ENCODE measurements at regions not wholly inside any gene's neighbourhood (a gene's known extent, or its start where the extent isn't known, plus 50 kb on each side); places are given as distances from the start of the nearest gene placed in this dataset.

GRCh38 chr13:111626371-111627305 lies 306.2 kb downstream of the TEX29 start:
- no peak for DNase-seq (ENCODE audit: insufficient read length, low spot score, missing footprints)
- Histone ChIP-seq H3K27ac (ENCODE audit: low read depth, low read length) (no peak overlapping the region), H3K79me2 (ENCODE audit: insufficient read depth, low read length) (no peaks in the 10 kb centered on the region), H3K9me3 (ENCODE audit: low read depth, low read length) (peaks cover 2% of the 10 kb centered on the region), H2AFZ (ENCODE audit: low read length) (no peak overlapping the region), H3K4me1 (ENCODE audit: insufficient read depth, low read length) (no peaks in the 10 kb centered on the region), H4K20me1 (ENCODE audit: insufficient read depth, low read length) (no peaks in the 10 kb centered on the region), H3K4me3 (ENCODE audit: insufficient read depth, low read length) (no peak overlapping the region), H3K27me3 (ENCODE audit: insufficient read depth, low read length) (no peaks in the 10 kb centered on the region), H3K4me2 (ENCODE audit: insufficient read depth, low read length) (no peak overlapping the region), H3K36me3 (ENCODE audit: insufficient read depth, low read length) (no peaks in the 10 kb centered on the region)
- TF ChIP-seq CTCF (IDR thresholded peaks at IDR 0.05; ENCODE audit: extremely low read depth, low read depth, low read length): no peak

GRCh38 chr13:111627596-111627995 lies 307.2 kb downstream of the TEX29 start:
- Histone ChIP-seq H3K9me3 (ENCODE audit: low read depth, low read length) (peaks cover 2% of the 10 kb centered on the region), H3K4me2 (ENCODE audit: insufficient read depth, low read length) (no peak overlapping the region), H2AFZ (ENCODE audit: low read length) (no peak overlapping the region), H3K27ac (ENCODE audit: low read depth, low read length) (no peak overlapping the region), H3K4me3 (ENCODE audit: insufficient read depth, low read length) (no peak overlapping the region), H3K4me1 (ENCODE audit: insufficient read depth, low read length) (no peaks in the 10 kb centered on the region), H4K20me1 (ENCODE audit: insufficient read depth, low read length) (no peaks in the 10 kb centered on the region), H3K36me3 (ENCODE audit: insufficient read depth, low read length) (no peaks in the 10 kb centered on the region), H3K79me2 (ENCODE audit: insufficient read depth, low read length) (no peaks in the 10 kb centered on the region), H3K27me3 (ENCODE audit: insufficient read depth, low read length) (no peaks in the 10 kb centered on the region)
- no peak for TF ChIP-seq CTCF (IDR thresholded peaks at IDR 0.05; ENCODE audit: extremely low read depth, low read depth, low read length)
- DNase-seq (ENCODE audit: insufficient read length, low spot score, missing footprints): no peak

GRCh38 chr13:111629016-111629415 lies 308.6 kb downstream of the TEX29 start:
- Histone ChIP-seq H4K20me1 (ENCODE audit: insufficient read depth, low read length) (no peaks in the 10 kb centered on the region), H2AFZ (ENCODE audit: low read length) (no peak overlapping the region), H3K27me3 (ENCODE audit: insufficient read depth, low read length) (no peaks in the 10 kb centered on the region), H3K4me1 (ENCODE audit: insufficient read depth, low read length) (no peaks in the 10 kb centered on the region), H3K27ac (ENCODE audit: low read depth, low read length) (no peak overlapping the region), H3K9me3 (ENCODE audit: low read depth, low read length) (no peaks in the 10 kb centered on the region), H3K4me2 (ENCODE audit: insufficient read depth, low read length) (no peak overlapping the region), H3K79me2 (ENCODE audit: insufficient read depth, low read length) (no peaks in the 10 kb centered on the region), H3K4me3 (ENCODE audit: insufficient read depth, low read length) (no peak overlapping the region), H3K36me3 (ENCODE audit: insufficient read depth, low read length) (no peaks in the 10 kb centered on the region)
- no peak for DNase-seq (ENCODE audit: insufficient read length, low spot score, missing footprints)
- no peak for TF ChIP-seq CTCF (IDR thresholded peaks at IDR 0.05; ENCODE audit: extremely low read depth, low read depth, low read length)

GRCh38 chr13:111629457-111629856 lies 309.0 kb downstream of the TEX29 start:
- Histone ChIP-seq H3K36me3 (ENCODE audit: insufficient read depth, low read length) (no peaks in the 10 kb centered on the region), H4K20me1 (ENCODE audit: insufficient read depth, low read length) (no peaks in the 10 kb centered on the region), H3K27me3 (ENCODE audit: insufficient read depth, low read length) (no peaks in the 10 kb centered on the region), H3K4me2 (ENCODE audit: insufficient read depth, low read length) (no peak overlapping the region), H3K27ac (ENCODE audit: low read depth, low read length) (no peak overlapping the region), H3K4me3 (ENCODE audit: insufficient read depth, low read length) (no peak overlapping the region), H3K4me1 (ENCODE audit: insufficient read depth, low read length) (no peaks in the 10 kb centered on the region), H3K9me3 (ENCODE audit: low read depth, low read length) (no peaks in the 10 kb centered on the region), H3K79me2 (ENCODE audit: insufficient read depth, low read length) (no peaks in the 10 kb centered on the region), H2AFZ (ENCODE audit: low read length) (no peak overlapping the region)
- no peak for DNase-seq (ENCODE audit: insufficient read length, low spot score, missing footprints)
- TF ChIP-seq CTCF (IDR thresholded peaks at IDR 0.05; ENCODE audit: extremely low read depth, low read depth, low read length): no peak
